Ishikawa (cell line): ENCODE measurements at regions not wholly inside any gene's neighbourhood (a gene's known extent, or its start where the extent isn't known, plus 50 kb on each side); places are given as distances from the start of the nearest gene placed in this dataset.

Experiments used
- CEBPB ChIP-seq: IDR thresholded peaks from 2 replicates; pipeline ENCODE4 v1.6.1; 2012
- EGR1 ChIP-seq: IDR thresholded peaks from 2 replicates; pipeline ENCODE4 v1.6.1; 2012
- EP300 ChIP-seq: IDR thresholded peaks from 2 replicates; pipeline ENCODE4 v1.6.1; 2012; ENCODE audit warnings: borderline replicate concordance
- MAX ChIP-seq: IDR thresholded peaks from 2 replicates; pipeline ENCODE4 v1.6.1; 2012
- RAD21 ChIP-seq: IDR thresholded peaks from 2 replicates; pipeline ENCODE4 v1.6.1; 2012; ENCODE audit warnings: low read depth
- REST ChIP-seq: IDR thresholded peaks from 2 replicates; pipeline ENCODE4 v1.6.1; 2012; ENCODE audit warnings: low read depth, mild to moderate bottlenecking
- TAF1 ChIP-seq: IDR thresholded peaks from 2 replicates; pipeline ENCODE4 v1.6.1; 2012; ENCODE audit warnings: low read depth, mild to moderate bottlenecking
- TF ChIP-seq, protein P1 (sequence below): IDR thresholded peaks from 2 replicates; pipeline ENCODE4 v1.6.1; 2012

- TF ChIP-seq, protein P1, sequence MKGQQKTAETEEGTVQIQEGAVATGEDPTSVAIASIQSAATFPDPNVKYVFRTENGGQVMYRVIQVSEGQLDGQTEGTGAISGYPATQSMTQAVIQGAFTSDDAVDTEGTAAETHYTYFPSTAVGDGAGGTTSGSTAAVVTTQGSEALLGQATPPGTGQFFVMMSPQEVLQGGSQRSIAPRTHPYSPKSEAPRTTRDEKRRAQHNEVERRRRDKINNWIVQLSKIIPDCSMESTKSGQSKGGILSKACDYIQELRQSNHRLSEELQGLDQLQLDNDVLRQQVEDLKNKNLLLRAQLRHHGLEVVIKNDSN, result no peak
- TF ChIP-seq CEBPB, result no peak
- TF ChIP-seq TAF1, result no peak
- no peak for TF ChIP-seq EP300
- TF ChIP-seq EGR1, result no peak
- TF ChIP-seq RAD21, result no peak
- TF ChIP-seq MAX, result no peak
- TF ChIP-seq REST, result no peak
Observed at GRCh38 chr13:70384156-70384555, 275.9 kb upstream of the KLHL1 start.
